Lung (tissue), 11 donors: ENCODE measurements at regions not wholly inside any gene's neighbourhood (a gene's known extent, or its start where the extent isn't known, plus 50 kb on each side); places are given as distances from the start of the nearest gene placed in this dataset.

Experiments
- ATAC-seq: fragments of 200-7000 bp; cut with Tn5 transposase; one replicate; pipeline ENCODE4 v1.9.1; 2020; ENCODE audit warnings: moderate number of reproducible peaks; ENCODE audit not compliant: insufficient read depth, low FRiP score
- DNase-seq, 3 donors: peaks; one replicate each; pipeline ENCODE4 v3.0.0-alpha.2; 2013 to 2017
- H3K27ac ChIP-seq, 2 donors: one replicate each; pipeline ENCODE4 v1.5.1; 2013; ENCODE audit warnings: mild to moderate bottlenecking in 2 of 2, moderate library complexity in 2 of 2, control low read depth in 1 of 2, inconsistent platforms in 1 of 2, low read depth in 1 of 2, low read length in 1 of 2
- H3K27me3 ChIP-seq, 3 donors: one replicate each; pipeline ENCODE4 v1.5.1; 2013; ENCODE audit warnings: low read length in 2 of 3; ENCODE audit not compliant: control insufficient read depth in 3 of 3, insufficient read depth in 3 of 3
- H3K36me3 ChIP-seq, 4 donors: one replicate each; pipeline ENCODE4 v1.5.1; 2013; ENCODE audit warnings: low read length in 4 of 4, mild to moderate bottlenecking in 1 of 4, moderate library complexity in 1 of 4; ENCODE audit not compliant: control insufficient read depth in 4 of 4, insufficient read depth in 4 of 4
- H3K4me1 ChIP-seq, 5 donors: one replicate each; pipeline ENCODE4 v1.5.1; 2013; ENCODE audit warnings: low read length in 5 of 5, mild to moderate bottlenecking in 2 of 5, moderate library complexity in 1 of 5; ENCODE audit not compliant: control insufficient read depth in 5 of 5, insufficient read depth in 5 of 5
- H3K4me3 ChIP-seq: one replicate; pipeline ENCODE4 v1.5.1; 2013; ENCODE audit warnings: mild to moderate bottlenecking, control low read depth, moderate library complexity
- H3K9ac ChIP-seq, 2 donors: one replicate each; pipeline ENCODE4 v1.5.1; 2013; ENCODE audit warnings: low read length in 2 of 2, control low read depth in 1 of 2; ENCODE audit not compliant: insufficient read depth in 1 of 2
- H3K9me3 ChIP-seq, 4 donors: one replicate each; pipeline ENCODE4 v1.5.1; 2013; ENCODE audit warnings: low read length in 3 of 4, mild to moderate bottlenecking in 1 of 4, moderate library complexity in 1 of 4; ENCODE audit not compliant: control insufficient read depth in 4 of 4, insufficient read depth in 3 of 4
- WGBS, 2 donors: extraction: QIAGEN DNeasy Blood & Tissue Kit; methylation state at CpG; one replicate each; pipeline ENCODE4 v1.1.7; 2013; 5-methylcytosine and 5-hydroxymethylcytosine counted together
- TF ChIP-seq, protein P1 (sequence below): IDR thresholded peaks from 2 replicates; pipeline ENCODE4 v1.5.1; 2012; ENCODE audit warnings: mild to moderate bottlenecking; ENCODE audit errors: control extremely low read depth, extremely low read depth
- donor health status: control.
- donor health status: control.
- donor health status: Bipolar disorder and iron deficiency.
- donor health status: healthy.
- donor health status: DM: yes; HTN: yes; CAD: no.

DNA sequence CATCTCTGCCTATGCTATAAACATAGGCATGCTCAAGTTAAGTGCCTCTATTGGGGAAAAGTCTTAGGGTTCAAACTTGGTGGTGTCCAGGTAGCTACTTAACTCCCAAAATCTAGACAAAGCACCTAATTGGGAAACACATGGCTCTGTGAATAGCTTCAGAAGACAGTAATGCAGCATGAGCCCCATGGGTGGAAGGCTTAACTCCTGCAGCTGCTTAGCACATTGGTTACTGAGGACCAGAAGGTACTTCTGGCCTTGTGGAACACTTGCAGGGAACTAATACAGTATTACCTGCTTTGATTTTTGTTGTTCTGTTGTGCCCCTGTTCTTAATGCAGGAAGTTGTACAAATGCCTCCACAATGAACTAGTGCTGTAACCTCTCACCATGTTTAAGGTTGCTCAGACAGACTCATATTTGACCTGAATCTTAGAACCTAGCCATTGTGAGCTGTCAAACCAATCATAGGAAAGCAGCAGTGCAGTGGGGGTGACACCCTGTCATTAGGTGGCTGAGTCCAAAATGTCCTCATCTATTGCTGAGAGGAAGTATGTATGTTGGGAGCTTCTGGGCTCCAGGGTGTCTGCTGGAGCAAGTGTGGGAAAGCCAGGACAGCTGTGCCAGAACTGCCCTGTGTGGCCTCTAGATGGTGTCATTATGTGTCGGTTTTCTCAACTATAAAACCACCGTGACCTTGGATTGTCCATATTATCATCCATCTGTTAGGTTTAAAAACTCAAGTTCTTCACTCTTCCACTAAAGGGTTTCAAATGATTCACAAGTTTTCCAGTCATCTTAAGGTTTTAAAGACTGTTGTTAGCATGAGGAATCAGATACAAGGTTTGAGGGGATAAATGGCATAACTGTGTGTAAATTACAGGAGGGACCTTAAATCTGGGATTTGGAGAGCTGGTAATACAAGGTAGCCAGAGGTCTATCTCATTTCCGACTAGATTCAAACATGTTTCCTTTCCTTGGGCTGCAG, 69.9 kb upstream of the WDR1 start:
- WGBS, 2 donors, result 34 to 46% methylated on average over 3 of the region's 3 CpGs
- H3K9me3 ChIP-seq, result peaks cover 0 to 2% (median 0%) of the 10 kb centered on the region in 4 donors
- TF ChIP-seq, protein P1, sequence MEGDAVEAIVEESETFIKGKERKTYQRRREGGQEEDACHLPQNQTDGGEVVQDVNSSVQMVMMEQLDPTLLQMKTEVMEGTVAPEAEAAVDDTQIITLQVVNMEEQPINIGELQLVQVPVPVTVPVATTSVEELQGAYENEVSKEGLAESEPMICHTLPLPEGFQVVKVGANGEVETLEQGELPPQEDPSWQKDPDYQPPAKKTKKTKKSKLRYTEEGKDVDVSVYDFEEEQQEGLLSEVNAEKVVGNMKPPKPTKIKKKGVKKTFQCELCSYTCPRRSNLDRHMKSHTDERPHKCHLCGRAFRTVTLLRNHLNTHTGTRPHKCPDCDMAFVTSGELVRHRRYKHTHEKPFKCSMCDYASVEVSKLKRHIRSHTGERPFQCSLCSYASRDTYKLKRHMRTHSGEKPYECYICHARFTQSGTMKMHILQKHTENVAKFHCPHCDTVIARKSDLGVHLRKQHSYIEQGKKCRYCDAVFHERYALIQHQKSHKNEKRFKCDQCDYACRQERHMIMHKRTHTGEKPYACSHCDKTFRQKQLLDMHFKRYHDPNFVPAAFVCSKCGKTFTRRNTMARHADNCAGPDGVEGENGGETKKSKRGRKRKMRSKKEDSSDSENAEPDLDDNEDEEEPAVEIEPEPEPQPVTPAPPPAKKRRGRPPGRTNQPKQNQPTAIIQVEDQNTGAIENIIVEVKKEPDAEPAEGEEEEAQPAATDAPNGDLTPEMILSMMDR, result no peak
- H3K9ac ChIP-seq, result no peak overlapping the region
- no peaks in the 10 kb centered on the region for H3K36me3 ChIP-seq
- ATAC-seq (no peak), DNase-seq (no peak)
- H3K4me1 ChIP-seq, result peaks cover 0 to 5% (median 3%) of the 10 kb centered on the region in 5 donors
- no peaks in the 10 kb centered on the region for H3K27me3 ChIP-seq
- H3K27ac ChIP-seq, result peak overlapping the region in 1 of 2 donors; percentile 76
- H3K4me3 ChIP-seq, result no peak overlapping the region

DNA sequence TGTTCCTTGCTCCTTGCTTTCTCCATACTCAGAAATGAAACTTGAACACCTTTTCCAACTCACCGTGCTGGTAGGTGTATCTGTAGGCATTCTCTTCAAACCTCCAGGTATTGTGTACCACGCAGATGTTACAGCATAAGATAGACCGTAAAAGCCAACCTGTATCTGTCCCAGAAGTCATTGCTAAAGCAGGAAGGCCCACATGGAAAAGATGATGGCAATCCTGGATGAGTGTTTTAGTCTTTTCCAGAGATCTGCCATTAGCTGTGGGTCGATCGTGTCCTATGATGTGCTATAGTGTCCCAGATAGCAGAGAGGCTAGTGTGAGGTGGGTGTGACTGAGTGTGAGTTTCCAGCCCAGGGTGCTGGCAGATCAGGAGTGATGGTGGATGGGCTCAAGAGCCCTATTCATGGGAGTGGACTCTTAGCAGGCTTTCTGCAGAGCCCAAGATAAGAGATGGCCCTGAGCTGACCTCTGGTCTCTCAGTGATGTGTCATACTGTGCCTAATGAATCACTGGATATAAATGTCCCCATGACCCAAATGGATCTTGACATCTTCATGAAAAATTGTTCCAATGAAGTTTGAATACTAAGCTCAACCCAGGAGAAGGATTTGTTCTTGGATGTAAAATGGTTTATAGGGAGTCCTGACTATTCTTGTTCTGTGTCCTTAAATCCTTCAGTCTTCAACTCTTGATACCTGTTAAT, 69.1 kb upstream of the WDR1 start:
- Histone ChIP-seq H3K4me1 (peaks cover 0 to 5% (median 3%) of the 10 kb centered on the region in 5 donors), H3K36me3 (no peaks in the 10 kb centered on the region), H3K27ac (peak overlapping the region in 1 of 2 donors; percentile 76), H3K9me3 (peaks cover 0 to 2% (median 0%) of the 10 kb centered on the region in 4 donors), H3K4me3 (no peak overlapping the region), H3K9ac (no peak overlapping the region), H3K27me3 (no peaks in the 10 kb centered on the region)
- WGBS, 2 donors, result 91 to 94% methylated on average over 5 of the region's 5 CpGs
- no peak for DNase-seq
- ATAC-seq, result no peak
- TF ChIP-seq, protein P1, result no peak

DNA sequence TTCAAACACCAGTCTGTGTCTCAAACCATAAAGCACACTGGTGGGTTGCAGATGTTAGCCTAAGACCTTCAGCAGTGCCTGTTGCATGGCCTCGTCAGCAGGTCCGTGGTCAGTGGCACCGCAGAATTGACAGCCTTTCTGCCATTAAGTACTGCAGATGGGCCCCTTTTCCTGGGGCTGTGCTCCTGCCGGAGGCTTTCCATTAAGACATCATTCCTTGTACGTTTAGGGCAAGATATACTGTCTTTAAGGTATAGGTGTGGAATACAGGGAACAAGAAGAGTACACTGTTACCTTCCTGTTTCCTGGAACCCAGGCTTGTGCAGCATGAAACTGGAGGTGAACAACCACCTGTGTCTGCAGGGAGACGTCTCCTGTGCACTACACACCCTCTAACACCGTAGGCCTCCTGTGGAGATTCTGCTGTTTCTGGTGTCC, 67.9 kb upstream of the WDR1 start:
- TF ChIP-seq, protein P1, result no peak
- Histone ChIP-seq H3K9ac (no peak overlapping the region), H3K27ac (no peak overlapping the region), H3K9me3 (peaks cover 0 to 2% (median 0%) of the 10 kb centered on the region in 4 donors), H3K4me1 (peaks cover 0 to 11% (median 3%) of the 10 kb centered on the region in 5 donors), H3K4me3 (no peak overlapping the region), H3K27me3 (no peaks in the 10 kb centered on the region), H3K36me3 (no peaks in the 10 kb centered on the region)
- 69 to 81% methylated on average over 7 of the region's 7 CpGs for WGBS, 2 donors
- DNase-seq, result no peak
- no peak for ATAC-seq
